ENCODE measurements at regions not wholly inside any gene's neighbourhood (a gene's known extent, or its start where the extent isn't known, plus 50 kb on each side); places are given as distances from the start of the nearest gene placed in this dataset.

DNA sequence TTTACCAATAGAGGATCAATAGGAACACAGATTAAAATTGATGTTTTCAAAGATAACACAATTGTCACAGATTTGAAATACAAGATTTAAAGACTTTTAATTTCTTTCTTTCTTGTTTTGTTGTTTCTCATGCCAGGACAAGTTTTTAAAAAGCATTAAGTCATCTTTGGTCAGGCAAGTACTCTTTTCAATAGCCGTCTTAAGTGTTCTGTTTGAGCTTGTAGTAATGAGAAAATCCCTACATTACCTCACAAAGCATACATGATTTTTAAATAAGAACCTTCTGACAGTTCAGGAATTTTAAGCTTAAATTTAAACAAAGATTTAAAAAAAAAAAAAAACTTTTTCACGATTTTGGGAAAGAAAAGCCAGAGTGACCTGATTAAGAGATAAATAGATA, 216.3 kb upstream of the PRR20A start:
- TF ChIP-seq, protein P1, sequence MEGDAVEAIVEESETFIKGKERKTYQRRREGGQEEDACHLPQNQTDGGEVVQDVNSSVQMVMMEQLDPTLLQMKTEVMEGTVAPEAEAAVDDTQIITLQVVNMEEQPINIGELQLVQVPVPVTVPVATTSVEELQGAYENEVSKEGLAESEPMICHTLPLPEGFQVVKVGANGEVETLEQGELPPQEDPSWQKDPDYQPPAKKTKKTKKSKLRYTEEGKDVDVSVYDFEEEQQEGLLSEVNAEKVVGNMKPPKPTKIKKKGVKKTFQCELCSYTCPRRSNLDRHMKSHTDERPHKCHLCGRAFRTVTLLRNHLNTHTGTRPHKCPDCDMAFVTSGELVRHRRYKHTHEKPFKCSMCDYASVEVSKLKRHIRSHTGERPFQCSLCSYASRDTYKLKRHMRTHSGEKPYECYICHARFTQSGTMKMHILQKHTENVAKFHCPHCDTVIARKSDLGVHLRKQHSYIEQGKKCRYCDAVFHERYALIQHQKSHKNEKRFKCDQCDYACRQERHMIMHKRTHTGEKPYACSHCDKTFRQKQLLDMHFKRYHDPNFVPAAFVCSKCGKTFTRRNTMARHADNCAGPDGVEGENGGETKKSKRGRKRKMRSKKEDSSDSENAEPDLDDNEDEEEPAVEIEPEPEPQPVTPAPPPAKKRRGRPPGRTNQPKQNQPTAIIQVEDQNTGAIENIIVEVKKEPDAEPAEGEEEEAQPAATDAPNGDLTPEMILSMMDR (conservative IDR thresholded peaks at IDR 0.05; ENCODE audit: low read length) = no peak
- no peak for TF ChIP-seq EZH2phosphoT487 (IDR thresholded peaks at IDR 0.05; ENCODE audit: borderline replicate concordance, low read depth, low read length)
